ENCODE measurements at regions not wholly inside any gene's neighbourhood (a gene's known extent, or its start where the extent isn't known, plus 50 kb on each side); places are given as distances from the start of the nearest gene placed in this dataset.

GRCh38 chrX:39335513-39336235 lies 534.4 kb downstream of the MID1IP1 start:
- ChIA-PET CTCF (interaction anchor here (1.4 kb wide), 1 partner anchor 46 kb away, joined by 5 read pairs; no protein-coding TSS in a partner anchor), POLR2A (interaction anchor here (0.6 kb wide), 1 partner anchor 763 kb away, joined by 4 read pairs; no protein-coding TSS in a partner anchor)
- no peaks in the 10 kb centered on the region for H3K36me3 ChIP-seq (ENCODE audit: control insufficient read depth in 2 of 2, insufficient read depth in 1 of 2, low read length in 2 of 2)
- H3K27ac ChIP-seq (ENCODE audit: extremely low read depth, low read depth, low read length) = 0 out of 2 replicates have a peak overlapping the region, but pooled peaks have one; percentile 22
- H3K4me3 ChIP-seq (ENCODE audit: low read depth, low read length) = no peak overlapping the region
- no peak for TF ChIP-seq ZNF423 (tag by site-specific recombination; IDR thresholded peaks at IDR 0.05)
- TF ChIP-seq PRDM10 (tag by site-specific recombination; IDR thresholded peaks at IDR 0.05) = peak; percentile 77
- H3K4me1 ChIP-seq (ENCODE audit: control insufficient read depth, insufficient read depth, low read length) = peaks cover 6% of the 10 kb centered on the region
- H3K9me3 ChIP-seq (ENCODE audit: control insufficient read depth, insufficient read depth, low read depth, low read length) = no peaks in the 10 kb centered on the region

- POLR2A ChIA-PET = interaction anchor here (0.6 kb wide), 1 partner anchor 762 kb away, joined by 4 read pairs; no protein-coding TSS in a partner anchor
- H3K27ac ChIP-seq (ENCODE audit: extremely low read depth, low read depth, low read length) = 0 out of 2 replicates have a peak overlapping the region, but pooled peaks have one; percentile 7
- TF ChIP-seq TRIM28 (IDR thresholded peaks at IDR 0.05; ENCODE audit: borderline replicate concordance, low read length) (0 out of 2 replicates have a peak, but pooled peaks have one; percentile 35), GLIS1 (tag by site-specific recombination; IDR thresholded peaks at IDR 0.05) (0 out of 2 replicates have a peak, but pooled peaks have one; percentile 21), HIC1 (tag by site-specific recombination; IDR thresholded peaks at IDR 0.05) (no peak), ZNF292 (tag by site-specific recombination; IDR thresholded peaks at IDR 0.05; ENCODE audit: borderline replicate concordance, low read depth) (no peak), ZBTB6 (tag by site-specific recombination; IDR thresholded peaks at IDR 0.05) (no peak), ZBTB8A (tag by site-specific recombination; IDR thresholded peaks at IDR 0.05) (no peak), ZNF335 (tag by site-specific recombination; conservative IDR thresholded peaks at IDR 0.05) (peak; percentile 45; the same call in 1 of the 2 replicates), ZNF416 (tag by site-specific recombination; IDR thresholded peaks at IDR 0.05) (no peak), ZNF555 (tag by site-specific recombination; conservative IDR thresholded peaks at IDR 0.05) (no peak), ZNF514 (tag by site-specific recombination; IDR thresholded peaks at IDR 0.05) (no peak)
- no peaks in the 10 kb centered on the region for H3K9me3 ChIP-seq (ENCODE audit: control insufficient read depth, insufficient read depth, low read depth, low read length)
- no peaks in the 10 kb centered on the region for H3K36me3 ChIP-seq (ENCODE audit: control insufficient read depth in 2 of 2, insufficient read depth in 1 of 2, low read length in 2 of 2)
- CTCF ChIA-PET = no interaction called here
- peaks cover 6% of the 10 kb centered on the region for H3K4me1 ChIP-seq (ENCODE audit: control insufficient read depth, insufficient read depth, low read length)
- H3K4me3 ChIP-seq (ENCODE audit: low read depth, low read length) = no peak overlapping the region
Measured at GRCh38 chrX:39336671-39337311, 535.5 kb downstream of the MID1IP1 start.

All from HEK293 (cell line).